Heart left ventricle (tissue), 16 donors: ENCODE measurements at regions not wholly inside any gene's neighbourhood (a gene's known extent, or its start where the extent isn't known, plus 50 kb on each side); places are given as distances from the start of the nearest gene placed in this dataset.

ENCODE experiments used
- ATAC-seq, 4 donors: fragments of 200-7000 bp; cut with Tn5 transposase; one replicate each; pipeline ENCODE4 v1.9.1; 2020 to 2022; ENCODE audit warnings: moderate library complexity in 4 of 4, mild to moderate bottlenecking in 3 of 4, moderate number of reproducible peaks in 1 of 4
- DNase-seq, 5 donors: peaks; one replicate each; pipeline ENCODE4 v3.0.0-alpha.2; 2020
- H3K27ac ChIP-seq, 12 donors: fragments of 200-600 bp; sonication (generic) in 4 of 12; one replicate each; pipeline versions ENCODE4 v1.5.0 to v1.8.0; 2016 to 2022; ENCODE audit warnings: mild to moderate bottlenecking in 2 of 12
- H3K27me3 ChIP-seq, 9 donors: fragments of 200-600 bp; sonication (generic) in 2 of 9; one replicate each; pipeline versions ENCODE4 v1.5.1 to v1.8.0; 2016 to 2022; ENCODE audit warnings: mild to moderate bottlenecking in 3 of 9
- H3K36me3 ChIP-seq, 9 donors: fragments of 200-600 bp; sonication (generic) in 2 of 9; one replicate each; pipeline versions ENCODE4 v1.5.0 to v1.8.0; 2018 to 2022; ENCODE audit warnings: mild to moderate bottlenecking in 2 of 9
- H3K4me1 ChIP-seq, 12 donors: fragments of 200-600 bp; sonication (generic) in 4 of 12; one replicate each; pipeline versions ENCODE4 v1.5.0 to v1.8.0; 2016 to 2022; ENCODE audit warnings: mild to moderate bottlenecking in 3 of 12
- H3K4me3 ChIP-seq, 12 donors: fragments of 200-600 bp; sonication (generic) in 4 of 12; one replicate each; pipeline versions ENCODE4 v1.5.0 to v1.8.0; 2017 to 2022; ENCODE audit warnings: mild to moderate bottlenecking in 9 of 12, moderate library complexity in 4 of 12
- H3K9me3 ChIP-seq, 12 donors: fragments of 200-600 bp; sonication (generic) in 4 of 12; one replicate each; pipeline versions ENCODE4 v1.5.0 to v1.8.0; 2016 to 2022; ENCODE audit warnings: mild to moderate bottlenecking in 1 of 12
- POLR2A ChIP-seq, 2 donors: fragments of 450-650 bp; IDR thresholded peaks; one replicate each; pipeline ENCODE4 v1.6.1; 2017; ENCODE audit warnings: antibody characterized with exemption in 2 of 2, mild to moderate bottlenecking in 2 of 2, moderate library complexity in 2 of 2
- WGBS, 4 donors: extraction: QIAGEN DNeasy Blood & Tissue Kit in 2 of 4; methylation state at CpG; one replicate each; pipeline versions ENCODE4 v1.1.5 to v1.1.7; 2013 to 2018; 5-methylcytosine and 5-hydroxymethylcytosine counted together
- intact Hi-C, 10 donors: fragments of 100-400 bp; cut with DNase I; formaldehyde crosslinking; loops; one replicate each; pipeline versions ENCODE4 v1.11.1 to v1.14.2; 2022
- TF ChIP-seq, protein P1 (sequence below), 12 donors: fragments of 200-600 bp; sonication (generic) in 4 of 12; IDR thresholded peaks; one replicate each; pipeline versions ENCODE4 v1.5.0 to v1.8.0; 2018 to 2022; ENCODE audit warnings: antibody characterized with exemption in 12 of 12, mild to moderate bottlenecking in 5 of 12
- donor health status: ischemic (EF 13 %, LVEDD 7.1; RV severe dilation, severe dysfunction).
- donor health status: healthy with polysubstance abuse.
- donor health status: DM: no; HTN: yes; CAD: no.
- donor health status: DM: no; HTN: no; CAD: no.
- donor health status: ischemic (EF 25% LVEDD 6.9; RV normal size, moderate dysfunction).
- donor health status: ischemic (EF 25% LVEDD 5.7; RV mildly dilated, moderate dysfunction).
- donor health status: healthy.
- donor health status: DM: yes; HTN: yes; CAD: no.
- donor health status: ischemic (EF 35%, LVEDD 5.7; RV mildly dilated, moderate dysfunction).
- donor health status: nonischemic (EF 11% LVEDD 7.7; RV severe dilation, severe dysfunction).
- donor health status: DM: yes; HTN: yes; CAD: no.
- donor health status: PGD.
- donor health status: ischemic (EF 29% LVEDD 5.4; RV normal size, mild dysfunction).
- donor health status: nonischemic (EF 23%, LVEDD 6.1; RV moderate dilation, normal function).

- Histone ChIP-seq H3K4me1 (peaks cover 0 to 25% (median 1%) of the 10 kb centered on the region in 12 donors), H3K9me3 (peaks cover 0 to 6% (median 0%) of the 10 kb centered on the region in 12 donors), H3K36me3 (no peaks in the 10 kb centered on the region), H3K4me3 (no peak overlapping the region), H3K27me3 (no peaks in the 10 kb centered on the region), H3K27ac (no peak overlapping the region)
- no peak for ATAC-seq
- 88 to 92% (median 90%) methylated on average over 3 of the region's 3 CpGs for WGBS, 4 donors
- no peak for DNase-seq
- intact Hi-C loops: loop anchor here in 1 of 10 donors (5.0 kb wide), 1 partner anchor 138 kb away; no protein-coding TSS in a partner anchor
- TF ChIP-seq, protein P1, sequence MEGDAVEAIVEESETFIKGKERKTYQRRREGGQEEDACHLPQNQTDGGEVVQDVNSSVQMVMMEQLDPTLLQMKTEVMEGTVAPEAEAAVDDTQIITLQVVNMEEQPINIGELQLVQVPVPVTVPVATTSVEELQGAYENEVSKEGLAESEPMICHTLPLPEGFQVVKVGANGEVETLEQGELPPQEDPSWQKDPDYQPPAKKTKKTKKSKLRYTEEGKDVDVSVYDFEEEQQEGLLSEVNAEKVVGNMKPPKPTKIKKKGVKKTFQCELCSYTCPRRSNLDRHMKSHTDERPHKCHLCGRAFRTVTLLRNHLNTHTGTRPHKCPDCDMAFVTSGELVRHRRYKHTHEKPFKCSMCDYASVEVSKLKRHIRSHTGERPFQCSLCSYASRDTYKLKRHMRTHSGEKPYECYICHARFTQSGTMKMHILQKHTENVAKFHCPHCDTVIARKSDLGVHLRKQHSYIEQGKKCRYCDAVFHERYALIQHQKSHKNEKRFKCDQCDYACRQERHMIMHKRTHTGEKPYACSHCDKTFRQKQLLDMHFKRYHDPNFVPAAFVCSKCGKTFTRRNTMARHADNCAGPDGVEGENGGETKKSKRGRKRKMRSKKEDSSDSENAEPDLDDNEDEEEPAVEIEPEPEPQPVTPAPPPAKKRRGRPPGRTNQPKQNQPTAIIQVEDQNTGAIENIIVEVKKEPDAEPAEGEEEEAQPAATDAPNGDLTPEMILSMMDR (IDR thresholded peaks at IDR 0.05): no peak
- TF ChIP-seq POLR2A (IDR thresholded peaks at IDR 0.05): no peak
These were observed 93.4 kb downstream of the SPP2 start for GRCh38 chr2:234143896-234144295.

- H3K36me3 ChIP-seq: no peaks in the 10 kb centered on the region
- peaks cover 0 to 6% (median 0%) of the 10 kb centered on the region in 12 donors for H3K9me3 ChIP-seq
- H3K4me1 ChIP-seq: peaks cover 0 to 15% (median 1%) of the 10 kb centered on the region in 12 donors
- H3K4me3 ChIP-seq: no peak overlapping the region
- H3K27me3 ChIP-seq: no peaks in the 10 kb centered on the region
- H3K27ac ChIP-seq: no peak overlapping the region
- DNase-seq (no peak), ATAC-seq (no peak)
- intact Hi-C loops: loop anchor here in 1 of 10 donors (5.0 kb wide), 1 partner anchor 140 kb away; no protein-coding TSS in a partner anchor
- TF ChIP-seq, protein P1 (IDR thresholded peaks at IDR 0.05): no peak
- TF ChIP-seq POLR2A (IDR thresholded peaks at IDR 0.05): no peak
- WGBS, 4 donors: 79 to 93% (median 86%) methylated on average over 3 of the region's 3 CpGs
These were observed 92.0 kb downstream of the SPP2 start for GRCh38 chr2:234142530-234142929.

DNA sequence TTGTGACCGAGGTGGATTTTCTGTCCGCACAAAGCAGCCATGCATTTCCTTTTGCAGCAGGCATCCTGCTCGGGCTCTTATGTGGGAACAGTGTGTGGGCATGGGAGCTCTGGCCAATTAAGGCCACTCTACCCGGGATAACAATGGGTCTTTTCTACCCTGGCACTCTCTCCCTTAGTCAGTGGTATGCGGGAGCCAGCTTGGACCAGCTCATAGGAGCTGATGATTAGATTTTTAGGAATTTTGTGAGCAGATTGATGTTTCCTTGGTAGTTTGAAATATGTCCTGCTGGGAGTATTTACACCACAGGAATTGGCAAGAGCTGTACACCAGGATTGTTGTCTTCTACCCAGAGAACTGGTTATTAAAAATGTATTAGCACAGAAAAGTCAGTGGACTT is 89.3 kb downstream of the SPP2 start:
- WGBS, 4 donors: 88 to 95% (median 92%) methylated on average over 5 of the region's 5 CpGs
- H3K27me3 ChIP-seq: peaks cover 0 to 8% (median 3%) of the 10 kb centered on the region in 9 donors
- H3K4me1 ChIP-seq: no peaks in the 10 kb centered on the region
- H3K4me3 ChIP-seq: no peak overlapping the region
- intact Hi-C loops: loop anchor here (5.0 to 10.0 kb wide), 12 partner anchors 125 to 985 kb away; no protein-coding TSS in a partner anchor
- ATAC-seq (no peak), DNase-seq (no peak)
- no peaks in the 10 kb centered on the region for H3K36me3 ChIP-seq
- peaks cover 0 to 6% (median 0%) of the 10 kb centered on the region in 12 donors for H3K9me3 ChIP-seq
- TF ChIP-seq, protein P1 (IDR thresholded peaks at IDR 0.05): no peak
- TF ChIP-seq POLR2A (IDR thresholded peaks at IDR 0.05): no peak
- H3K27ac ChIP-seq: no peak overlapping the region

DNA sequence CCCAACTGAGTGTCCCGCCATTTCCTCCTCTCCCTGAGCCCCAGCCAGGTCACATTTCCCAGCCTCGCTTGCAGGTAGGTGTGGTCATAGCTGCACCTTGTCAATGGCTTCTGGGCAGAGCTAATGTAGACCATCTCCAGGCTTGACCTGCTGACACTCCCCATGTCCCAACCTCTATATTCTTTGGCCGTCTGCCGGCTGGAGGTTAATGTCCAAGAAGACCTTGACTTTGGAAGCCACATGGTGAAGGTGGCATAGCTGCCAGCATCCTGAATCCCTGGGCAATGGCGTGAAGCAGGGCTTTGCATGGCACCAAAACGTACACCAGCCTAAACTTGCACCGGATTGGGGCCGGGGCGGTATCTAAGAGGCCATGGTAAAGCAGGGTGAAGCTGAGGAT is 88.3 kb downstream of the SPP2 start:
- Histone ChIP-seq H3K4me3 (no peak overlapping the region), H3K9me3 (peaks cover 0 to 6% (median 0%) of the 10 kb centered on the region in 12 donors), H3K27me3 (peaks cover 0 to 17% (median 4%) of the 10 kb centered on the region in 9 donors), H3K4me1 (no peaks in the 10 kb centered on the region), H3K36me3 (no peaks in the 10 kb centered on the region), H3K27ac (no peak overlapping the region)
- 87 to 95% (median 94%) methylated on average over 9 of the region's 9 CpGs for WGBS, 4 donors
- DNase-seq (no peak), ATAC-seq (no peak)
- TF ChIP-seq, protein P1 (IDR thresholded peaks at IDR 0.05): no peak
- no peak for TF ChIP-seq POLR2A (IDR thresholded peaks at IDR 0.05)
- intact Hi-C loops: loop anchor here (5.0 to 10.0 kb wide), 11 partner anchors 126 to 986 kb away; no protein-coding TSS in a partner anchor
